Bronchial epithelial cell (primary cell): ENCODE measurements at regions not wholly inside any gene's neighbourhood (a gene's known extent, or its start where the extent isn't known, plus 50 kb on each side); places are given as distances from the start of the nearest gene placed in this dataset.

Experiments used
- DNase-seq: peaks from one replicate; pipeline ENCODE4 v3.0.0-alpha.2; 2010; ENCODE audit warnings: low read depth
- FAIRE-seq: peaks from 2 replicates; lab custom pipeline; 2011; peaks lifted over from hg19 to GRCh38; lab: Jason Lieb, UNC
- H3K27me3 ChIP-seq: 2 replicates; pipeline ENCODE4 v1.5.1; 2011; ENCODE audit warnings: low read length; ENCODE audit not compliant: control insufficient read depth, insufficient read depth
- H3K36me3 ChIP-seq: 2 replicates; pipeline ENCODE4 v1.5.1; 2011; ENCODE audit warnings: low read length; ENCODE audit not compliant: control insufficient read depth, insufficient read depth
- H3K4me3 ChIP-seq: 2 replicates; pipeline ENCODE4 v1.5.1; 2011; ENCODE audit warnings: mild to moderate bottlenecking, low read depth, low read length, control low read depth
- TF ChIP-seq, protein P1 (sequence below): IDR thresholded peaks from 2 replicates; pipeline ENCODE4 v1.5.1; 2011; ENCODE audit warnings: mild to moderate bottlenecking, moderate library complexity, low read length, control low read depth, inconsistent platforms; ENCODE audit not compliant: insufficient read depth, severe bottlenecking

DNA sequence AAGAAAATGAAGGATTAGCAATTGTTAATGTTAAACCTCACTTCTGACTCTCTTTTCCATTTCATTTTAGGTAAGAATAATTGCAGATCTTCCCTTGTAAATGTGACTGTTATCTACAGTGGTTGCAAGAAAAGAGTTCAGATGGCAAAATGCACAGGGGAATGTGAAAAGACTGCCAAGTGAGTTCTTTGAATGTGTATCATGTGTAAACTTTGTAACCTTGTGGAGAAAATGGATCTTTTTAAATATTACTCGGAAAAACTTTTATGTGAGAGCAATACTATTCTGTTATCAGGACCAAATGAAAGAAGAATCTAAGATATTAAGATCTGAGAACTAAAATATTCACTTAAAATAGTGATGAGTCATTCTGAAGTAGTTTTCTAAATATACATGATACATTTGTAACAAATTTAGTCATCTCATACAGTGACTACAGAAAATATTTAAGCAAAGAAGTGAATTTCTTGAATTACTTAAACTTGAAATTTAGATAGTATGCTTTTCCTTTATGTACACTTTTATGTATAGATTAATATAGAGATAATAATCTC is 122.5 kb upstream of the CNTN1 start:
- Histone ChIP-seq H3K4me3 (no peak overlapping the region), H3K27me3 (no peaks in the 10 kb centered on the region), H3K36me3 (no peaks in the 10 kb centered on the region)
- DNase-seq (peak; percentile 28), FAIRE-seq (no peak)
- TF ChIP-seq, protein P1, sequence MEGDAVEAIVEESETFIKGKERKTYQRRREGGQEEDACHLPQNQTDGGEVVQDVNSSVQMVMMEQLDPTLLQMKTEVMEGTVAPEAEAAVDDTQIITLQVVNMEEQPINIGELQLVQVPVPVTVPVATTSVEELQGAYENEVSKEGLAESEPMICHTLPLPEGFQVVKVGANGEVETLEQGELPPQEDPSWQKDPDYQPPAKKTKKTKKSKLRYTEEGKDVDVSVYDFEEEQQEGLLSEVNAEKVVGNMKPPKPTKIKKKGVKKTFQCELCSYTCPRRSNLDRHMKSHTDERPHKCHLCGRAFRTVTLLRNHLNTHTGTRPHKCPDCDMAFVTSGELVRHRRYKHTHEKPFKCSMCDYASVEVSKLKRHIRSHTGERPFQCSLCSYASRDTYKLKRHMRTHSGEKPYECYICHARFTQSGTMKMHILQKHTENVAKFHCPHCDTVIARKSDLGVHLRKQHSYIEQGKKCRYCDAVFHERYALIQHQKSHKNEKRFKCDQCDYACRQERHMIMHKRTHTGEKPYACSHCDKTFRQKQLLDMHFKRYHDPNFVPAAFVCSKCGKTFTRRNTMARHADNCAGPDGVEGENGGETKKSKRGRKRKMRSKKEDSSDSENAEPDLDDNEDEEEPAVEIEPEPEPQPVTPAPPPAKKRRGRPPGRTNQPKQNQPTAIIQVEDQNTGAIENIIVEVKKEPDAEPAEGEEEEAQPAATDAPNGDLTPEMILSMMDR: no peak

DNA sequence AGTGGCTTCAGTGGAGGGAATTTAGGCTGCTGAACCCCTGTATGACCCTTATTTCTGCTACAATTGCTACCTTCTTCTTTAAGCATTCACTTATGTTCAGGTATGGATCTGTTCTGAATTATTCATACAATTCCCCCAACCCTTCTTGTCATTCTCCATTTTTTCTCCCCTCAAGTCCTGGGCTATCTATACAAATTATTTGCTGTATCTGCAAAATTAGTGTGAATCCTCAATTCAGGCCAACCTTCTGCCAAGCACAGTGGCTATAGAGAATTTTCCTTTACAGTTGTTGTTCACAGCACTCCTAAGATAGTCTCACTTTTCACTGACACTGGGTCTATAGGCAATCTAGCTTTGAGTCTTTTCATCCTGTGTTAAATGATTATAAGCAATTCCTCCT is 119.2 kb upstream of the CNTN1 start:
- H3K4me3 ChIP-seq: no peak overlapping the region
- DNase-seq (no peak), FAIRE-seq (no peak)
- H3K27me3 ChIP-seq: no peaks in the 10 kb centered on the region
- H3K36me3 ChIP-seq: no peaks in the 10 kb centered on the region
- TF ChIP-seq, protein P1: no peak

DNA sequence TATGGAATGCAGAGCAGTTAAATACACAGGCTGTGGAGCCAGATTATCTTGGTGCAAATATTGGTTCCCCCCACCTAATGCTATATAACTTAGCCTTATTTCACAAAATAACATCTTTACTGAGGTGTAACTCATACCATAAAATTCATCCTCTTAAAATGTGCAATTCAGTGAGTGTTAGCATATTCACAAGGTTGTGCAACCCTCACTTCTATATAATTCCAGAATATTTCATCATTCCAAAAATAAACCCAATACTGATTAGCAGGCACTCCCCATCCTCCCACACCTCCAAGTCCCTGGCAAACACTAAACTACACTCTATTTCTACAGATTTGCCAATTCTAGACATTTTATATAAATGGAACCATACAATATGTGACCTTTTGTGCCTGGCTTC is 116.3 kb upstream of the CNTN1 start:
- peak; percentile 2 for DNase-seq
- Histone ChIP-seq H3K27me3 (no peaks in the 10 kb centered on the region), H3K4me3 (no peak overlapping the region), H3K36me3 (no peaks in the 10 kb centered on the region)
- no peak for FAIRE-seq
- TF ChIP-seq, protein P1: no peak

DNA sequence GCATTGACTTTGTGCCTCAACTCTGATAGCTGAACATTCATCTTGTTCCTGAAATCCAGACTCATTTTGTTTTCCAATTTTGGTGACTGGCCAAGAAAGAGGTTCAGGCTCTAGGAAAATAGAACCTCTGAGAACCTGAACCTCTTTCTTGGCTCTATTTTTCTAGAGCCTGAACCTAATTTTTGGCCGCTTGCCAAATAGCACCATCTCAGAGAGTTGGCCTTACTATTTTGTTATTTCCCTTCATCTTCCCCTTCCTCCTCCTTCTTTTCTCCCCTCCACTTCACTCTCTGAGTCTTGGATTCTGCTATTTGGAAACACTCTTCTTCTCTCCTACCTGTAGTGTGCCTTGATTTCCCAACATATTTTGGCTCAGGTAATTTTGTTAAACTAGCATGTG is 114.4 kb upstream of the CNTN1 start:
- FAIRE-seq (no peak), DNase-seq (no peak)
- H3K27me3 ChIP-seq: no peaks in the 10 kb centered on the region
- no peaks in the 10 kb centered on the region for H3K36me3 ChIP-seq
- TF ChIP-seq, protein P1: no peak
- H3K4me3 ChIP-seq: no peak overlapping the region

DNA sequence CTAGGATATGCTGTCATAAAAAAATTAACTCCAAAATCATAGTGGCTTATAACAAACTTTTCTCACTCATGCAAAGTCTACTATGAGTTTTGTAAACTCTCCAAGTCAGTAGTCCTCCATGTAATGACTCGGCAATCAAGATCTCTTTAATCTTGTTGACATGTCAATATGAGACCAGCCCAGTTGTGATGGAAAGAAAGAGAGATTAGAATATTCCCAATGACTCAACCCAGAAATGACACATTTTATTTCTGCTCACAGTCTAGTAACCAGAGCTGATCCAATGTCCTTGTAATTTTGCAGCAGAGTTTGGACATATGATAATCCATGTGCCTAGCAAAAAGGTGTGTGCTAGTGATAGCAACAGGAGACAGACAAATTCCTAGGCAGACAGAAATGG is 112.6 kb upstream of the CNTN1 start:
- FAIRE-seq: no peak

More for the DNA sequence above, 112.6 kb upstream of the CNTN1 start:
- peak; percentile 14 for DNase-seq
- TF ChIP-seq, protein P1: no peak
- Histone ChIP-seq H3K27me3 (no peaks in the 10 kb centered on the region), H3K36me3 (no peaks in the 10 kb centered on the region), H3K4me3 (no peak overlapping the region)
